GM12873 (cell line): ENCODE measurements at regions not wholly inside any gene's neighbourhood (a gene's known extent, or its start where the extent isn't known, plus 50 kb on each side); places are given as distances from the start of the nearest gene placed in this dataset.

ENCODE experiments used
- CTCF ChIP-seq: IDR thresholded peaks from 2 replicates; pipeline ENCODE4 v1.5.1; 2012; ENCODE audit warnings: low read depth, mild to moderate bottlenecking, moderate library complexity, low read length, control low read depth; ENCODE audit not compliant: insufficient read depth; ENCODE audit errors: missing control alignments

GRCh38 chr3:30508339-30508738 lies 98.1 kb upstream of the TGFBR2 start:
- no peak for TF ChIP-seq CTCF

DNA sequence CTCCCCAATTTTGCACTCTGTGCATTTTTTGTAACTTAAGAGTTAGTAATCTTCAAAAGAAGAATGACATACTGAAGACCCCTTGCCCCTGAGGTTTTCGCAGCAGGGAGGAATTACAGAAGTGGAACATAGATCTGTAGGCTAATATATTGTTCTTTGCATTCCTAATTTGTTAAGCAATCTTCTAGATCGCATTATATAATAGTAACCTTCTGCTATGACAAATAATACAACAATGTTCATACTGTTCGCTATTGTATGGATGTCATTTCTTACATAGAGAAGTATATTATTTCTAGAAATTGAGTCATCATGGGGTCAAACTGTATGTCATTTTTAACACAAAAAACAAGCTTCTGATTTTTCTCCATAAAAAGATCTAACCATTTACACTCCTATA lies 95.8 kb upstream of the TGFBR2 start:
- TF ChIP-seq CTCF: no peak

DNA sequence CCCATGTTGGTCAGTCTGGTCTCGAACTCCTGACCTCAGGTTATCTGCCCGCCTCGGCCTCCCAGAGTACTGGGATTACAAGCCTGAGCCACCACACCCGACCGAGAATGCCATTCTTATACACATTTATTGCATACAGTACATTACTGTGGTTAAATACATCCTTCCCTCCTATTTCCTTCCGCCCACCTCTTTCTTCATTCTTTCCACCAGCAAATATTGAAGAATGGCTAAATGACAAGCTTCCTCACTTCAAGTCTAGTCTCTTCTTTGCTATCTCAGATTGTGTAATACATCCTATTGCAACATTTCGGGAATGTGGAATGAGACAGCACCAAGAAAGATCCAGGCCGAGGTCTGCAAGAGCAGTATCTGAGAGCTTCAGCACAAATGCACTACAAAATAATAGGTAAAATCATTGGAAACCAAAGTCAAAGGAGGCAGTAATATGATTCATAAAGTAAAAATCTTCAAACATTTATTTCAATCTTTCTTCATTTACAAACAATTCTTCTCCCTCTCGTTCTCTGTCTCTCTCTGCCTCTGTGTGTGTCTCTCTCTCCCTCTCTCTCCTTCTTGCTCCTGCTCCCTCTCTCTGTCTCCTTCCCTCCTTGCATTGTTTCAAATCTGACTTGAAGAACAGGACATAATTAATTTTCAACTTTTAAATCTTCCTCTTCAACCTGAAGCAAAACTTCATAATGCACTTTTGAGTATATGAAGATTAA lies 94.7 kb upstream of the TGFBR2 start:
- no peak for TF ChIP-seq CTCF

DNA sequence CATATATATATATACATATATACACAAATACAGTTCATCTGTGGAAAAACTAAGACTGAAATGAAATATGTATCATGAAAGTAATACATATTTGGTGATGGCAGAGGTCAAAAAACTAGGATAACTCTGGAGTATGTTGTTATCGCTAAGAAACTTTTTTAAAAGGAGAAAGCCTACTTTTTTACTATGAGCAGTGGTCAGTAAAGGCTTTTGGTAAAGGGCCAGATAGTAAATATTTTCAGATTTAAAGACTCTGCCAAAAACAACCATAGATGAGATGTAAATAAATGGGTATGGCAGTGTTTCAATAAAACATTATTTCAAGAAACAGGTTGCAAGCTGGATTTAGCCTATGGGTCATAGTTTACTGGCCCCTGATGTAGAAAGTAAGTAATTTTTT lies 93.8 kb upstream of the TGFBR2 start:
- no peak for TF ChIP-seq CTCF

DNA sequence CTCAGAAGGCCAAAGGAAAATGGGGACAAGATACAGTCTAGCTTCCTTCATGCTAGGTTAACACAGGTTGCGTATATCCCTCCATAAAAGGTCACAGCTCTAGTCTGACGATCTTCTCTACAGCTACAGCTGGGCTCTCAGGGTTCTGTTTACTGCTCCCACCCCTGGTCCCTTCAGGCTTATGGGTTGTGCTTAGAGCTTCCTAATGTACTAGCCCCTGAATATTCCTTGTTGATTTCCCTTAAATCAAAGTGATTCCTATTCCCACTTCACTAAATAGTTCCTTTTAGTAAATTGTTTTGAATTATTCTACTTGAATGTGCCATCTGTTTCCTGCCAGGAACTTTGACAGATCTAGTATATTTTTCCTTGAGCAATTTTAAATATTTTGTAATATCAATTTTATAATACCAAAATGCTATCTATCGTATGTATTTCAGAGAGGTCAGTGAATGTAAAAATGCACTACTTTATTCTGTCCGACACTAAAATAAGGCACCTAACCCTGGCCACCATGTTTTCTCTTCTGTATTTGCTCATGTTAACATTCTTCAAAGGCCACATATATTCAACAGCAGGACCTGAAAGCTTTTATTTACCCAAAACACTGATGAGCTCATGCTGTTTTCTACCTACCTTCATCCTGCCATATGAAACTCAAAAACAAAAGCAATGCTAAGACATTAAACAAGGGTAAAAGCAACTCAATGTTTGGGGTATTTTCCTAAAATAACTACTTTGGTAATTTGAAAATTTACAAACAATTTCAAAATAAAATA lies 92.8 kb upstream of the TGFBR2 start:
- TF ChIP-seq CTCF: no peak

GRCh38 chr3:30516238-30516637 lies 90.2 kb upstream of the TGFBR2 start:
- TF ChIP-seq CTCF: no peak

GRCh38 chr3:30518181-30518864 lies 88.1 kb upstream of the TGFBR2 start:
- TF ChIP-seq CTCF: no peak
